ENCODE measurements at regions not wholly inside any gene's neighbourhood (a gene's known extent, or its start where the extent isn't known, plus 50 kb on each side); places are given as distances from the start of the nearest gene placed in this dataset.

GRCh38 chr2:59903994-59904544, 649.4 kb downstream of the BCL11A start:
- no peak for DNase-seq

- no peak for DNase-seq
Observed at GRCh38 chr2:59900728-59901452, 652.6 kb downstream of the BCL11A start.

GRCh38 chr2:59899692-59900091, 653.8 kb downstream of the BCL11A start:
- DNase-seq: no peak

GRCh38 chr2:59896499-59897245, 656.8 kb downstream of the BCL11A start:
- DNase-seq: no peak

GRCh38 chr2:59893612-59894011, 659.8 kb downstream of the BCL11A start:
- DNase-seq: no peak

- DNase-seq: no peak
Observed at GRCh38 chr2:59892398-59892797, 661.1 kb downstream of the BCL11A start.

- DNase-seq: no peak
Observed at GRCh38 chr2:59889305-59889704, 664.1 kb downstream of the BCL11A start.

GRCh38 chr2:59888706-59889105, 664.7 kb downstream of the BCL11A start:
- DNase-seq: no peak

GRCh38 chr2:59888015-59888414, 665.4 kb downstream of the BCL11A start:
- DNase-seq: peak; percentile 29 to 33

GRCh38 chr2:59887366-59887765, 666.1 kb downstream of the BCL11A start:
- DNase-seq: no peak

- DNase-seq: no peak
Observed at GRCh38 chr2:59886759-59887158, 666.7 kb downstream of the BCL11A start.

GRCh38 chr2:59885541-59885940, 667.9 kb downstream of the BCL11A start:
- DNase-seq: peak; percentile 19 to 20

GRCh38 chr2:59884166-59884565, 669.3 kb downstream of the BCL11A start:
- no peak for DNase-seq

GRCh38 chr2:59882822-59883221, 670.6 kb downstream of the BCL11A start:
- DNase-seq: no peak

GRCh38 chr2:59882279-59882678, 671.2 kb downstream of the BCL11A start:
- no peak for DNase-seq

GRCh38 chr2:59881218-59881617, 672.2 kb downstream of the BCL11A start:
- no peak for DNase-seq

GRCh38 chr2:59879700-59880131, 673.7 kb downstream of the BCL11A start:
- DNase-seq: no peak

- no peak for DNase-seq
Observed at GRCh38 chr2:59875836-59876235, 677.6 kb downstream of the BCL11A start.

- no peak for DNase-seq
Observed at GRCh38 chr2:59874971-59875755, 678.3 kb downstream of the BCL11A start.

GRCh38 chr2:59874361-59874760, 679.1 kb downstream of the BCL11A start:
- DNase-seq: no peak

GRCh38 chr2:59871830-59872229, 681.6 kb downstream of the BCL11A start:
- DNase-seq: no peak

GRCh38 chr2:59868981-59869380, 684.5 kb downstream of the BCL11A start:
- no peak for DNase-seq

- DNase-seq: no peak
Observed at GRCh38 chr2:59866436-59866835, 687.0 kb downstream of the BCL11A start.
